GM12891 (cell line): ENCODE measurements at regions not wholly inside any gene's neighbourhood (a gene's known extent, or its start where the extent isn't known, plus 50 kb on each side); places are given as distances from the start of the nearest gene placed in this dataset.

Experiments
- POLR2A ChIP-seq: IDR thresholded peaks from 2 replicates; pipeline ENCODE4 v1.6.1; 2011; ENCODE audit warnings: low read depth, low read length, control low read depth
- POLR2AphosphoS5 ChIP-seq: IDR thresholded peaks from 2 replicates; pipeline ENCODE4 v1.6.1; 2011; ENCODE audit warnings: low read depth, low read length, control low read depth
- TAF1 ChIP-seq: IDR thresholded peaks from 2 replicates; pipeline ENCODE4 v1.6.1; 2011; ENCODE audit warnings: low read depth, low read length, control low read depth

DNA sequence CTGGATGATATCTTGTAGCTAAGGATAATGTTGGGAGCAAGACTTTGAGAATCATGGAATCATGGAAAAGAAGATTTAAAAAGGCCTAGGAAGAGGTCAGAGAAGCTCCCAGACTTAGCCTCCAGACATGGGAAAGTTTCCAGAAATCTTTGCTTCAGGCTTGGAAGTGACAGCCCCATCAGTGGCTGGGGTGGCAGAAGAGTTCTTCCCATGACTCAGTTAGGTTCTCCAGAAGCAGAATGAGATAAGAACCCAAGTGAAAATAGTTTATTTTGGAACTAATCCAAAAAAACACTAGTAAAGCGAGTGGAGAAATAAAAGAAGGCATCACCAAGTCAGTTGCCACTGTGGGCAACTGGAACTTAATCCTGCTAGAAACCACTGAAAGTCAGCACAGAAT is 506.9 kb downstream of the MID1IP1 start:
- TF ChIP-seq TAF1 (no peak), POLR2A (no peak), POLR2AphosphoS5 (no peak)
